ENCODE measurements at regions not wholly inside any gene's neighbourhood (a gene's known extent, or its start where the extent isn't known, plus 50 kb on each side); places are given as distances from the start of the nearest gene placed in this dataset.
"Not testable (repeated sequence)": the region's sequence is repeated elsewhere in the genome, so short reads cannot be mapped to it uniquely, and the experiment has no call there.

GRCh38 chr17:73850426-73850825, 206.2 kb upstream of the SDK2 start:
- Histone ChIP-seq H3K9me3 (ENCODE audit: low read depth, low read length) (no peaks in the 10 kb centered on the region), H3K9ac (ENCODE audit: insufficient read length) (no peak overlapping the region), H3K4me3 (no peak overlapping the region), H3K27ac (no peak overlapping the region), H3K36me3 (ENCODE audit: insufficient read depth, low read length) (no peaks in the 10 kb centered on the region)
- DNase-seq (ENCODE audit: low read depth, low spot score) = no peak
- TF ChIP-seq FOXP2 (optimal IDR thresholded peaks at IDR 0.05; ENCODE audit: control extremely low read depth, extremely low read length, insufficient read depth) = no peak
- TF ChIP-seq EZH2 (IDR thresholded peaks at IDR 0.05) = no peak

- no peak for DNase-seq (ENCODE audit: low read depth, low spot score)
- Histone ChIP-seq H3K27ac (no peak overlapping the region), H3K9ac (ENCODE audit: insufficient read length) (no peak overlapping the region), H3K9me3 (ENCODE audit: low read depth, low read length) (no peaks in the 10 kb centered on the region), H3K36me3 (ENCODE audit: insufficient read depth, low read length) (no peaks in the 10 kb centered on the region), H3K4me3 (no peak overlapping the region)
- no peak for TF ChIP-seq POLR2AphosphoS5 (IDR thresholded peaks at IDR 0.05; ENCODE audit: borderline replicate concordance, low read depth, low read length)
- TF ChIP-seq EZH2 (IDR thresholded peaks at IDR 0.05) = no peak
- TF ChIP-seq FOXP2 (optimal IDR thresholded peaks at IDR 0.05; ENCODE audit: control extremely low read depth, extremely low read length, insufficient read depth) = no peak
Measured at GRCh38 chr17:73851091-73851490, 206.8 kb upstream of the SDK2 start.

GRCh38 chr17:73851921-73852320, 207.7 kb upstream of the SDK2 start:
- H3K9me3 ChIP-seq (ENCODE audit: low read depth, low read length) = no peaks in the 10 kb centered on the region
- no peaks in the 10 kb centered on the region for H3K36me3 ChIP-seq (ENCODE audit: insufficient read depth, low read length)
- no peak for DNase-seq (ENCODE audit: low read depth, low spot score)
- H3K4me3 ChIP-seq = no peak overlapping the region
- TF ChIP-seq FOXP2 (optimal IDR thresholded peaks at IDR 0.05; ENCODE audit: control extremely low read depth, extremely low read length, insufficient read depth) = no peak
- no peak for TF ChIP-seq EZH2 (IDR thresholded peaks at IDR 0.05)
- TF ChIP-seq POLR2AphosphoS5 (IDR thresholded peaks at IDR 0.05; ENCODE audit: borderline replicate concordance, low read depth, low read length) = no peak
- H3K9ac ChIP-seq (ENCODE audit: insufficient read length) = no peak overlapping the region
- no peak overlapping the region for H3K27ac ChIP-seq

- TF ChIP-seq FOXP2 (optimal IDR thresholded peaks at IDR 0.05; ENCODE audit: control extremely low read depth, extremely low read length, insufficient read depth) = no peak
- TF ChIP-seq POLR2AphosphoS5 (IDR thresholded peaks at IDR 0.05; ENCODE audit: borderline replicate concordance, low read depth, low read length) = no peak
- TF ChIP-seq EZH2 (IDR thresholded peaks at IDR 0.05) = no peak
- DNase-seq (ENCODE audit: low read depth, low spot score) = no peak
- Histone ChIP-seq H3K27ac (no peak overlapping the region), H3K4me3 (no peak overlapping the region), H3K9ac (ENCODE audit: insufficient read length) (no peak overlapping the region), H3K9me3 (ENCODE audit: low read depth, low read length) (no peaks in the 10 kb centered on the region), H3K36me3 (ENCODE audit: insufficient read depth, low read length) (no peaks in the 10 kb centered on the region)
Measured at GRCh38 chr17:73855720-73856333, 211.6 kb upstream of the SDK2 start.

GRCh38 chr17:73856556-73856955, 212.3 kb upstream of the SDK2 start:
- no peak overlapping the region for H3K9ac ChIP-seq (ENCODE audit: insufficient read length)
- no peaks in the 10 kb centered on the region for H3K9me3 ChIP-seq (ENCODE audit: low read depth, low read length)
- DNase-seq (ENCODE audit: low read depth, low spot score) = no peak
- no peak for TF ChIP-seq FOXP2 (optimal IDR thresholded peaks at IDR 0.05; ENCODE audit: control extremely low read depth, extremely low read length, insufficient read depth)
- TF ChIP-seq POLR2AphosphoS5 (IDR thresholded peaks at IDR 0.05; ENCODE audit: borderline replicate concordance, low read depth, low read length) = no peak
- no peak for TF ChIP-seq EZH2 (IDR thresholded peaks at IDR 0.05)
- no peak overlapping the region for H3K4me3 ChIP-seq
- no peak overlapping the region for H3K27ac ChIP-seq
- H3K36me3 ChIP-seq (ENCODE audit: insufficient read depth, low read length) = no peaks in the 10 kb centered on the region

- not testable (repeated sequence) for DNase-seq (ENCODE audit: low read depth, low spot score); H3K9me3 ChIP-seq (ENCODE audit: low read depth, low read length); H3K27ac ChIP-seq; H3K9ac ChIP-seq (ENCODE audit: insufficient read length); H3K36me3 ChIP-seq (ENCODE audit: insufficient read depth, low read length); H3K4me3 ChIP-seq
Measured at GRCh38 chr17:73859439-73860008, 215.3 kb upstream of the SDK2 start.

- H3K9me3 ChIP-seq (ENCODE audit: low read depth, low read length) = no peaks in the 10 kb centered on the region
- H3K27ac ChIP-seq = no peak overlapping the region
- TF ChIP-seq FOXP2 (optimal IDR thresholded peaks at IDR 0.05; ENCODE audit: control extremely low read depth, extremely low read length, insufficient read depth) (no peak), EZH2 (IDR thresholded peaks at IDR 0.05) (no peak), POLR2AphosphoS5 (IDR thresholded peaks at IDR 0.05; ENCODE audit: borderline replicate concordance, low read depth, low read length) (no peak)
- DNase-seq (ENCODE audit: low read depth, low spot score) = no peak
- H3K4me3 ChIP-seq = no peak overlapping the region
- H3K9ac ChIP-seq (ENCODE audit: insufficient read length) = no peak overlapping the region
- no peaks in the 10 kb centered on the region for H3K36me3 ChIP-seq (ENCODE audit: insufficient read depth, low read length)
Measured at GRCh38 chr17:73861543-73861942, 217.3 kb upstream of the SDK2 start.

GRCh38 chr17:73863761-73864535, 219.7 kb upstream of the SDK2 start:
- H3K9me3 ChIP-seq (ENCODE audit: low read depth, low read length) = no peaks in the 10 kb centered on the region
- H3K4me3 ChIP-seq = no peak overlapping the region
- DNase-seq (ENCODE audit: low read depth, low spot score) = no peak
- H3K9ac ChIP-seq (ENCODE audit: insufficient read length) = no peak overlapping the region
- H3K36me3 ChIP-seq (ENCODE audit: insufficient read depth, low read length) = no peaks in the 10 kb centered on the region
- TF ChIP-seq POLR2AphosphoS5 (IDR thresholded peaks at IDR 0.05; ENCODE audit: borderline replicate concordance, low read depth, low read length) (no peak), FOXP2 (optimal IDR thresholded peaks at IDR 0.05; ENCODE audit: control extremely low read depth, extremely low read length, insufficient read depth) (no peak), EZH2 (IDR thresholded peaks at IDR 0.05) (no peak)
- H3K27ac ChIP-seq = no peak overlapping the region

All from SK-N-MC (cell line).